HepG2 (cell line): ENCODE measurements at regions not wholly inside any gene's neighbourhood (a gene's known extent, or its start where the extent isn't known, plus 50 kb on each side); places are given as distances from the start of the nearest gene placed in this dataset.

Experiments
- EP300 ChIP-seq, 3 experiments: sonication (generic) in 1 of 3; formaldehyde crosslinking in 1 of 3; IDR thresholded peaks; 2 replicates each; pipeline versions ENCODE4 v1.5.1 to v1.6.1; 2011 to 2020; ENCODE audit warnings: low read depth in 2 of 3, low read length in 2 of 3, borderline replicate concordance in 1 of 3, improper control_type of control experiment in 1 of 3, mild to moderate bottlenecking in 1 of 3, missing genetic modification reagents in 1 of 3, moderate library complexity in 1 of 3
- NFKBIZ ChIP-seq: IDR thresholded peaks from 2 replicates; pipeline ENCODE4 v1.6.1; 2018; ENCODE audit warnings: missing genetic modification reagents, missing compliant biosample characterization
- TF ChIP-seq, protein P1 (sequence below): sonication (generic); formaldehyde crosslinking; IDR thresholded peaks from 2 replicates; pipeline ENCODE4 v1.5.0; 2020; ENCODE audit warnings: missing genetic modification reagents
- TF ChIP-seq, protein P2 (sequence below): sonication (generic); formaldehyde crosslinking; IDR thresholded peaks from 2 replicates; pipeline ENCODE4 v1.5.0; 2020; ENCODE audit warnings: mild to moderate bottlenecking, missing genetic modification reagents, moderate library complexity
- TF ChIP-seq, protein P3 (sequence below): sonication (generic); formaldehyde crosslinking; IDR thresholded peaks from 2 replicates; pipeline ENCODE4 v1.5.1; 2020; ENCODE audit warnings: mild to moderate bottlenecking, missing genetic modification reagents, moderate library complexity

DNA sequence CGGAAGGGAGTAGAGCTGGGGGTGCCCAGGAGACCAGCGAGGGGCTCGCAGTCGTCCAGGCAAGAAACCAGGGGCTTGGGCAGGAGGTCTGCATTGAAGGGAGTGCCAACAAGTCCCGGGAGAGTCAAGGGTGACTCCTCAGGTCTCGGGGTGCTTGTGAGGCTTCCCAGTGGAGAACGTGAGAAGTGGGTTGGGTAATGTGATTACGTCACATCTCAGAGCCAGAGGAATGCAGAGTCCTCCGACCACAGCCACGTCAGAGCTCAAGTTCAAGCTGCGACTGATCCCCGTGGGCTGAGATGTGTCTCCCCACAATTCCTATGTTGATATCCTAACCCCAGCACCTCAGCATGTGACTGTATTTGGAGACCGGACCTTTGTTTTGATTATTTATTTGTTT is 89.7 kb upstream of the SHANK2 start:
- no peak for TF ChIP-seq EP300 (IDR thresholded peaks at IDR 0.05; ENCODE audit: low read depth in 2 of 2, low read length in 2 of 2)
- TF ChIP-seq EP300 (CRISPR knock-in tag; IDR thresholded peaks at IDR 0.05; ENCODE audit: borderline replicate concordance), result no peak
- TF ChIP-seq, protein P1, sequence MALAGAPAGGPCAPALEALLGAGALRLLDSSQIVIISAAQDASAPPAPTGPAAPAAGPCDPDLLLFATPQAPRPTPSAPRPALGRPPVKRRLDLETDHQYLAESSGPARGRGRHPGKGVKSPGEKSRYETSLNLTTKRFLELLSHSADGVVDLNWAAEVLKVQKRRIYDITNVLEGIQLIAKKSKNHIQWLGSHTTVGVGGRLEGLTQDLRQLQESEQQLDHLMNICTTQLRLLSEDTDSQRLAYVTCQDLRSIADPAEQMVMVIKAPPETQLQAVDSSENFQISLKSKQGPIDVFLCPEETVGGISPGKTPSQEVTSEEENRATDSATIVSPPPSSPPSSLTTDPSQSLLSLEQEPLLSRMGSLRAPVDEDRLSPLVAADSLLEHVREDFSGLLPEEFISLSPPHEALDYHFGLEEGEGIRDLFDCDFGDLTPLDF (CRISPR knock-in tag), result no peak
- TF ChIP-seq, protein P2, sequence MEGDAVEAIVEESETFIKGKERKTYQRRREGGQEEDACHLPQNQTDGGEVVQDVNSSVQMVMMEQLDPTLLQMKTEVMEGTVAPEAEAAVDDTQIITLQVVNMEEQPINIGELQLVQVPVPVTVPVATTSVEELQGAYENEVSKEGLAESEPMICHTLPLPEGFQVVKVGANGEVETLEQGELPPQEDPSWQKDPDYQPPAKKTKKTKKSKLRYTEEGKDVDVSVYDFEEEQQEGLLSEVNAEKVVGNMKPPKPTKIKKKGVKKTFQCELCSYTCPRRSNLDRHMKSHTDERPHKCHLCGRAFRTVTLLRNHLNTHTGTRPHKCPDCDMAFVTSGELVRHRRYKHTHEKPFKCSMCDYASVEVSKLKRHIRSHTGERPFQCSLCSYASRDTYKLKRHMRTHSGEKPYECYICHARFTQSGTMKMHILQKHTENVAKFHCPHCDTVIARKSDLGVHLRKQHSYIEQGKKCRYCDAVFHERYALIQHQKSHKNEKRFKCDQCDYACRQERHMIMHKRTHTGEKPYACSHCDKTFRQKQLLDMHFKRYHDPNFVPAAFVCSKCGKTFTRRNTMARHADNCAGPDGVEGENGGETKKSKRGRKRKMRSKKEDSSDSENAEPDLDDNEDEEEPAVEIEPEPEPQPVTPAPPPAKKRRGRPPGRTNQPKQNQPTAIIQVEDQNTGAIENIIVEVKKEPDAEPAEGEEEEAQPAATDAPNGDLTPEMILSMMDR (CRISPR knock-in tag), result no peak
- TF ChIP-seq, protein P3, sequence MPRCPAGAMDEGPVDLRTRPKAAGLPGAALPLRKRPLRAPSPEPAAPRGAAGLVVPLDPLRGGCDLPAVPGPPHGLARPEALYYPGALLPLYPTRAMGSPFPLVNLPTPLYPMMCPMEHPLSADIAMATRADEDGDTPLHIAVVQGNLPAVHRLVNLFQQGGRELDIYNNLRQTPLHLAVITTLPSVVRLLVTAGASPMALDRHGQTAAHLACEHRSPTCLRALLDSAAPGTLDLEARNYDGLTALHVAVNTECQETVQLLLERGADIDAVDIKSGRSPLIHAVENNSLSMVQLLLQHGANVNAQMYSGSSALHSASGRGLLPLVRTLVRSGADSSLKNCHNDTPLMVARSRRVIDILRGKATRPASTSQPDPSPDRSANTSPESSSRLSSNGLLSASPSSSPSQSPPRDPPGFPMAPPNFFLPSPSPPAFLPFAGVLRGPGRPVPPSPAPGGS (CRISPR knock-in tag), result no peak
- TF ChIP-seq NFKBIZ (CRISPR knock-in tag), result no peak
